ENCODE measurements at regions not wholly inside any gene's neighbourhood (a gene's known extent, or its start where the extent isn't known, plus 50 kb on each side); places are given as distances from the start of the nearest gene placed in this dataset.

DNA sequence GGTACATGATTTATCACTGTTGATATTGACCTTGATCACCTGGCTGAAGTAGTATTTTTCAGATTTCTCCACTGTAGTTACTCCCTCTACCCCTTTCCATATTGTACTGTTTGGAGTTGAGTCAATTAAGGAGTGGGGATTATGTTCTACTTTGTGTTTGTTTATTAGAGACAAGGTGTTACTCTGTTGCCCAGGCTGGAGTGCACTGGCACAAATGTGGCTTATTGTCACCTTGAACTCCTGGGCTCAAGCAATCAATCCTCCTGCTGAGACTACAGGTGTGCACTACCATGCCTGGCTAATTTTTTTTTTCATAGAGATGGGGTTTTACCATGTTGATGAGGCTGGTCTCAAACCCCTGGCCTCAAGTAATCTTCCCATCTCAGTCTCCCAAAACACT is 85.3 kb upstream of the CCDC90B start:
- no peaks in the 10 kb centered on the region for H3K27me3 ChIP-seq (ENCODE audit: control insufficient read depth in 3 of 3, insufficient read depth in 3 of 3, low read length in 2 of 3)
- H3K27ac ChIP-seq (ENCODE audit: low read depth in 1 of 2, low read length in 1 of 2), result no peak overlapping the region
- H3K4me1 ChIP-seq (ENCODE audit: control insufficient read depth in 5 of 5, insufficient read depth in 5 of 5, low read length in 5 of 5), result no peaks in the 10 kb centered on the region
- H3K9me3 ChIP-seq (ENCODE audit: control insufficient read depth in 4 of 4, insufficient read depth in 3 of 4, low read length in 3 of 4), result peaks cover 0 to 11% (median 2%) of the 10 kb centered on the region in 4 donors
- TF ChIP-seq, protein P1, sequence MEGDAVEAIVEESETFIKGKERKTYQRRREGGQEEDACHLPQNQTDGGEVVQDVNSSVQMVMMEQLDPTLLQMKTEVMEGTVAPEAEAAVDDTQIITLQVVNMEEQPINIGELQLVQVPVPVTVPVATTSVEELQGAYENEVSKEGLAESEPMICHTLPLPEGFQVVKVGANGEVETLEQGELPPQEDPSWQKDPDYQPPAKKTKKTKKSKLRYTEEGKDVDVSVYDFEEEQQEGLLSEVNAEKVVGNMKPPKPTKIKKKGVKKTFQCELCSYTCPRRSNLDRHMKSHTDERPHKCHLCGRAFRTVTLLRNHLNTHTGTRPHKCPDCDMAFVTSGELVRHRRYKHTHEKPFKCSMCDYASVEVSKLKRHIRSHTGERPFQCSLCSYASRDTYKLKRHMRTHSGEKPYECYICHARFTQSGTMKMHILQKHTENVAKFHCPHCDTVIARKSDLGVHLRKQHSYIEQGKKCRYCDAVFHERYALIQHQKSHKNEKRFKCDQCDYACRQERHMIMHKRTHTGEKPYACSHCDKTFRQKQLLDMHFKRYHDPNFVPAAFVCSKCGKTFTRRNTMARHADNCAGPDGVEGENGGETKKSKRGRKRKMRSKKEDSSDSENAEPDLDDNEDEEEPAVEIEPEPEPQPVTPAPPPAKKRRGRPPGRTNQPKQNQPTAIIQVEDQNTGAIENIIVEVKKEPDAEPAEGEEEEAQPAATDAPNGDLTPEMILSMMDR (IDR thresholded peaks at IDR 0.05; ENCODE audit: control extremely low read depth, extremely low read depth), result no peak
- no peaks in the 10 kb centered on the region for H3K36me3 ChIP-seq (ENCODE audit: control insufficient read depth in 4 of 4, insufficient read depth in 4 of 4, low read length in 4 of 4)
- no peak overlapping the region for H3K9ac ChIP-seq (ENCODE audit: insufficient read depth in 1 of 2, low read length in 2 of 2)
- ATAC-seq (ENCODE audit: insufficient read depth, low FRiP score), result no peak
- H3K4me3 ChIP-seq, result no peak overlapping the region
- DNase-seq, result no peak

DNA sequence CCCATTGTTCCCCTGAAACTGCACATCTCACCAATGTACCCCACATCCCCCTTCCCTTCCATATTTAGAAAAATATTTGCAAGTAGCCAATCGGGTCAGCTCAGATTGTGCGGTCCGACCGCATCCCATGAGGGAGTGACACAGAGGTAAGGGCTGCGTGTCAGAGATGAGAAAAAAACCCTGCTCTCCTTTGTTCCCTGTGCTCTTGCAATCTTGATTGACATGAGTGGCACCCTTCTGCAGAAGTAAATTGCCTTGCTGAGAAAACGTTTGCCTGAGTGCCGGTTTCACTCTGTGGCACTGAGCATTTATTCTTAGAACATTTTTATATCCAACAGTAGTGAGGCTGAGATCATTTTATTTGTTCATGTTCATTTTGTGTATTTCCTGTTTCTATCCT is 81.6 kb upstream of the CCDC90B start:
- Histone ChIP-seq H3K4me3 (no peak overlapping the region), H3K9me3 (ENCODE audit: control insufficient read depth in 4 of 4, insufficient read depth in 3 of 4, low read length in 3 of 4) (peaks cover 0 to 11% (median 2%) of the 10 kb centered on the region in 4 donors), H3K9ac (ENCODE audit: insufficient read depth in 1 of 2, low read length in 2 of 2) (no peak overlapping the region), H3K36me3 (ENCODE audit: control insufficient read depth in 4 of 4, insufficient read depth in 4 of 4, low read length in 4 of 4) (no peaks in the 10 kb centered on the region), H3K27ac (ENCODE audit: low read depth in 1 of 2, low read length in 1 of 2) (no peak overlapping the region), H3K27me3 (ENCODE audit: control insufficient read depth in 3 of 3, insufficient read depth in 3 of 3, low read length in 2 of 3) (no peaks in the 10 kb centered on the region), H3K4me1 (ENCODE audit: control insufficient read depth in 5 of 5, insufficient read depth in 5 of 5, low read length in 5 of 5) (no peaks in the 10 kb centered on the region)
- ATAC-seq (ENCODE audit: insufficient read depth, low FRiP score), result no peak
- TF ChIP-seq, protein P1 (IDR thresholded peaks at IDR 0.05; ENCODE audit: control extremely low read depth, extremely low read depth), result no peak
- WGBS, 2 donors, result 95 to 96% methylated on average over 7 of the region's 7 CpGs
- DNase-seq, result no peak

DNA sequence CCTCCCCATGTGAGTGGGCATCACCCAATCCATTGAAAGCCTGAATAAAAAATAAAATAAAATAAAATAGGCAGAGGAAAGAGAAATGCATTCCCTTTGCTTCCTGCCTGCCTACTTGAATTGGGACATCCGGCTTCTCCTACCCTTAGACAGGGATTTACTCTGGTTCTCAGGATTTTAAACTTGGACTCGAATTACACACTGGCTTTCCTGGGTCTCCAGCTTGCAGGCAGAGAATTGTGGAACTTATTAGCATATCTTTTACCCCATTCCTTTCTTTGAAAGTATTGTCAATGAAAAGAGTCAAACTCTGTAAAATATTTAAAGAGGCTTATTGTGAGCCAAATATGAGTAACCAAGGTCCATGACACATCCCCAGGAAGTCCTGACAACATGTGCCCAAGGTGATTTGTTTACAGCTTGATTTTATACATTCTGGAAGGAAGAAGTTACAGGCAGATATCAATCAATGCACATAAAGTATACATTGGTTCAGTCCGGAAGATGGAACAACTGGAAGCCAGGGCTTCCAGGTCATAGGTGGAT is 78.4 kb upstream of the CCDC90B start:
- TF ChIP-seq, protein P1 (IDR thresholded peaks at IDR 0.05; ENCODE audit: control extremely low read depth, extremely low read depth), result no peak
- DNase-seq (peak in 1 of 3 donors; percentile 4), ATAC-seq (ENCODE audit: insufficient read depth, low FRiP score) (no peak)
- Histone ChIP-seq H3K4me1 (ENCODE audit: control insufficient read depth in 5 of 5, insufficient read depth in 5 of 5, low read length in 5 of 5) (no peaks in the 10 kb centered on the region), H3K27ac (ENCODE audit: low read depth in 1 of 2, low read length in 1 of 2) (no peak overlapping the region), H3K4me3 (no peak overlapping the region), H3K9ac (ENCODE audit: insufficient read depth in 1 of 2, low read length in 2 of 2) (no peak overlapping the region), H3K27me3 (ENCODE audit: control insufficient read depth in 3 of 3, insufficient read depth in 3 of 3, low read length in 2 of 3) (no peaks in the 10 kb centered on the region), H3K9me3 (ENCODE audit: control insufficient read depth in 4 of 4, insufficient read depth in 3 of 4, low read length in 3 of 4) (peaks cover 0 to 10% (median 2%) of the 10 kb centered on the region in 4 donors), H3K36me3 (ENCODE audit: control insufficient read depth in 4 of 4, insufficient read depth in 4 of 4, low read length in 4 of 4) (no peaks in the 10 kb centered on the region)
- WGBS, 2 donors, result 64 to 74% methylated on average over 3 of the region's 3 CpGs

DNA sequence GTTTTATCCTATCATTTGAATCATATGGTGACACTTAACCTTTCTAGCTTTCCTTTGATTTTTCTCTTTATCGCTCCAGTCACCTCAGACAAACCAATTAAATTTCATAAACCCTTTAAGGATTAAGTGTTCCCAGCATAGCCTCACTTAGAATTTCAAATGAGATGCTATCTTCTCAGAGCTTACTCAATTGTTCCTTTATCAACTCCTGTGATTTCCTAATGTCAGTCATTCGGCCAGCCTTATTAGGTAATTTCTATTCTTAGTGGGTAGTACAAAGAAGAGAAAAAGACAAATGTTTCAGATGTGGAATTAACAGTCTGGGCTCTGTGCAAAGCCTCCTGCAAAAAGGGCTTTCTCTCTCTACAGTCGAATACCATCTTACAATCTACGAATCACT is 77.1 kb upstream of the CCDC90B start:
- Histone ChIP-seq H3K4me1 (ENCODE audit: control insufficient read depth in 5 of 5, insufficient read depth in 5 of 5, low read length in 5 of 5) (no peaks in the 10 kb centered on the region), H3K9ac (ENCODE audit: insufficient read depth in 1 of 2, low read length in 2 of 2) (no peak overlapping the region), H3K36me3 (ENCODE audit: control insufficient read depth in 4 of 4, insufficient read depth in 4 of 4, low read length in 4 of 4) (no peaks in the 10 kb centered on the region), H3K27ac (ENCODE audit: low read depth in 1 of 2, low read length in 1 of 2) (no peak overlapping the region), H3K9me3 (ENCODE audit: control insufficient read depth in 4 of 4, insufficient read depth in 3 of 4, low read length in 3 of 4) (peaks cover 0 to 6% (median 2%) of the 10 kb centered on the region in 4 donors), H3K27me3 (ENCODE audit: control insufficient read depth in 3 of 3, insufficient read depth in 3 of 3, low read length in 2 of 3) (no peaks in the 10 kb centered on the region), H3K4me3 (no peak overlapping the region)
- 67 to 75% methylated on average over 4 of the region's 4 CpGs for WGBS, 2 donors
- TF ChIP-seq, protein P1 (IDR thresholded peaks at IDR 0.05; ENCODE audit: control extremely low read depth, extremely low read depth), result no peak
- DNase-seq, result no peak
- ATAC-seq (ENCODE audit: insufficient read depth, low FRiP score), result no peak

Data from lung (tissue), 11 donors.